Heart left ventricle (tissue), 16 donors: ENCODE measurements at regions not wholly inside any gene's neighbourhood (a gene's known extent, or its start where the extent isn't known, plus 50 kb on each side); places are given as distances from the start of the nearest gene placed in this dataset.

Experiments used
- ATAC-seq, 4 donors: fragments of 200-7000 bp; cut with Tn5 transposase; one replicate each; pipeline ENCODE4 v1.9.1; 2020 to 2022; ENCODE audit warnings: moderate library complexity in 4 of 4, mild to moderate bottlenecking in 3 of 4, moderate number of reproducible peaks in 1 of 4
- DNase-seq, 5 donors: peaks; one replicate each; pipeline ENCODE4 v3.0.0-alpha.2; 2020
- H3K27ac ChIP-seq, 12 donors: fragments of 200-600 bp; sonication (generic) in 4 of 12; one replicate each; pipeline versions ENCODE4 v1.5.0 to v1.8.0; 2016 to 2022; ENCODE audit warnings: mild to moderate bottlenecking in 2 of 12
- H3K27me3 ChIP-seq, 9 donors: fragments of 200-600 bp; sonication (generic) in 2 of 9; one replicate each; pipeline versions ENCODE4 v1.5.1 to v1.8.0; 2016 to 2022; ENCODE audit warnings: mild to moderate bottlenecking in 3 of 9
- H3K36me3 ChIP-seq, 9 donors: fragments of 200-600 bp; sonication (generic) in 2 of 9; one replicate each; pipeline versions ENCODE4 v1.5.0 to v1.8.0; 2018 to 2022; ENCODE audit warnings: mild to moderate bottlenecking in 2 of 9
- H3K4me1 ChIP-seq, 12 donors: fragments of 200-600 bp; sonication (generic) in 4 of 12; one replicate each; pipeline versions ENCODE4 v1.5.0 to v1.8.0; 2016 to 2022; ENCODE audit warnings: mild to moderate bottlenecking in 3 of 12
- H3K4me3 ChIP-seq, 12 donors: fragments of 200-600 bp; sonication (generic) in 4 of 12; one replicate each; pipeline versions ENCODE4 v1.5.0 to v1.8.0; 2017 to 2022; ENCODE audit warnings: mild to moderate bottlenecking in 9 of 12, moderate library complexity in 4 of 12
- H3K9me3 ChIP-seq, 12 donors: fragments of 200-600 bp; sonication (generic) in 4 of 12; one replicate each; pipeline versions ENCODE4 v1.5.0 to v1.8.0; 2016 to 2022; ENCODE audit warnings: mild to moderate bottlenecking in 1 of 12
- POLR2A ChIP-seq, 2 donors: fragments of 450-650 bp; IDR thresholded peaks; one replicate each; pipeline ENCODE4 v1.6.1; 2017; ENCODE audit warnings: antibody characterized with exemption in 2 of 2, mild to moderate bottlenecking in 2 of 2, moderate library complexity in 2 of 2
- WGBS, 4 donors: extraction: QIAGEN DNeasy Blood & Tissue Kit in 2 of 4; methylation state at CpG; one replicate each; pipeline versions ENCODE4 v1.1.5 to v1.1.7; 2013 to 2018; 5-methylcytosine and 5-hydroxymethylcytosine counted together
- intact Hi-C, 10 donors: fragments of 100-400 bp; cut with DNase I; formaldehyde crosslinking; loops; one replicate each; pipeline versions ENCODE4 v1.11.1 to v1.14.2; 2022
- TF ChIP-seq, protein P1 (sequence below), 12 donors: fragments of 200-600 bp; sonication (generic) in 4 of 12; IDR thresholded peaks; one replicate each; pipeline versions ENCODE4 v1.5.0 to v1.8.0; 2018 to 2022; ENCODE audit warnings: antibody characterized with exemption in 12 of 12, mild to moderate bottlenecking in 5 of 12
- donor health status: ischemic (EF 13 %, LVEDD 7.1; RV severe dilation, severe dysfunction).
- donor health status: healthy with polysubstance abuse.
- donor health status: DM: no; HTN: yes; CAD: no.
- donor health status: DM: no; HTN: no; CAD: no.
- donor health status: ischemic (EF 25% LVEDD 6.9; RV normal size, moderate dysfunction).
- donor health status: ischemic (EF 25% LVEDD 5.7; RV mildly dilated, moderate dysfunction).
- donor health status: healthy.
- donor health status: DM: yes; HTN: yes; CAD: no.
- donor health status: ischemic (EF 35%, LVEDD 5.7; RV mildly dilated, moderate dysfunction).
- donor health status: nonischemic (EF 11% LVEDD 7.7; RV severe dilation, severe dysfunction).
- donor health status: DM: yes; HTN: yes; CAD: no.
- donor health status: PGD.
- donor health status: ischemic (EF 29% LVEDD 5.4; RV normal size, mild dysfunction).
- donor health status: nonischemic (EF 23%, LVEDD 6.1; RV moderate dilation, normal function).

DNA sequence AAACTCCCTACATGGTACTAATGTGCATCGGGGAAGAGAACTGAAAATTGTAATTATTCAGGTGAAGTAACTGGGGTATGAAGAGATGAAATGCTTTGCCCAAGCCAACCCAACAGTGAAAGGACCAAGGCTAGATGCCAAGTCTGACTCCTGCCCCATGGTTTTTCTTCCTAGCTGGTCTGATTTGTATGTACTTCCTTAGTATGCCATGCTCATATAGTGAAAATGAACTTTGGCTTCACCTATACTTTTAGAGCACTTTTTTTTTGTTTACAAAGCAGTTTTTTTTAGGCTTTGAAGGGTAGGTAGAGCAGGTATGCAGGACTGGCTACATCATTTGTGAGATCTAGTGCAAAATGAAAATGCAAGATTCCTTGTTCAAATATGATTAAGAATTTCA lies 359.4 kb upstream of the RIOK2 start:
- H3K27me3 ChIP-seq, result no peaks in the 10 kb centered on the region
- H3K9me3 ChIP-seq, result no peaks in the 10 kb centered on the region
- H3K36me3 ChIP-seq, result no peaks in the 10 kb centered on the region
- 92 to 100% (median 93%) methylated on average over 1 of the region's 1 CpG for WGBS, 4 donors
- TF ChIP-seq POLR2A (IDR thresholded peaks at IDR 0.05), result no peak
- TF ChIP-seq, protein P1, sequence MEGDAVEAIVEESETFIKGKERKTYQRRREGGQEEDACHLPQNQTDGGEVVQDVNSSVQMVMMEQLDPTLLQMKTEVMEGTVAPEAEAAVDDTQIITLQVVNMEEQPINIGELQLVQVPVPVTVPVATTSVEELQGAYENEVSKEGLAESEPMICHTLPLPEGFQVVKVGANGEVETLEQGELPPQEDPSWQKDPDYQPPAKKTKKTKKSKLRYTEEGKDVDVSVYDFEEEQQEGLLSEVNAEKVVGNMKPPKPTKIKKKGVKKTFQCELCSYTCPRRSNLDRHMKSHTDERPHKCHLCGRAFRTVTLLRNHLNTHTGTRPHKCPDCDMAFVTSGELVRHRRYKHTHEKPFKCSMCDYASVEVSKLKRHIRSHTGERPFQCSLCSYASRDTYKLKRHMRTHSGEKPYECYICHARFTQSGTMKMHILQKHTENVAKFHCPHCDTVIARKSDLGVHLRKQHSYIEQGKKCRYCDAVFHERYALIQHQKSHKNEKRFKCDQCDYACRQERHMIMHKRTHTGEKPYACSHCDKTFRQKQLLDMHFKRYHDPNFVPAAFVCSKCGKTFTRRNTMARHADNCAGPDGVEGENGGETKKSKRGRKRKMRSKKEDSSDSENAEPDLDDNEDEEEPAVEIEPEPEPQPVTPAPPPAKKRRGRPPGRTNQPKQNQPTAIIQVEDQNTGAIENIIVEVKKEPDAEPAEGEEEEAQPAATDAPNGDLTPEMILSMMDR (IDR thresholded peaks at IDR 0.05), result no peak
- peak overlapping the region in 4 of 12 donors; percentile 13 to 66 (median 46) for H3K27ac ChIP-seq
- no peak for ATAC-seq
- intact Hi-C loops, result no loop called here
- peaks cover 0 to 10% (median 0%) of the 10 kb centered on the region in 12 donors for H3K4me1 ChIP-seq
- DNase-seq, result no peak
- no peak overlapping the region for H3K4me3 ChIP-seq

DNA sequence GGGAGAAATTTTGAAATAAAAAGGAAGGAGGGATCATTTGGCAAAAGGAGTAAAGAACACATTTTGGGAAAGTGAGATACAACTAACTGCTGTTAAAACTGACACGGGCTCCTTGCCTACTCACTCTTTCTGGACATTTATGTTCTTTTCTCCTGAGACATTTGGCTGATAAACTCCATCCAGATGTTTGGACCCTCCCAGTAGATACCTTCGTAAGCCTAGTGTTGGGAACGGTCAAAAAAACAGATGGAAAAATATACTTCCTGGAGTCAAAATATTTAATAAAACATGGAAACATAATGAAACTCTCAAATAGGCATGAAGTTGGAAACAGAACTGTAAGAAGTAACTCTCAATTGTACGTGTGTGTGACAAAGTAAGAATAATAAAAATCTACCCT lies 360.1 kb upstream of the RIOK2 start:
- WGBS, 4 donors, result 48 to 59% (median 53%) methylated on average over 4 of the region's 4 CpGs
- intact Hi-C loops, result no loop called here
- H3K4me1 ChIP-seq, result peaks cover 0 to 17% (median 0%) of the 10 kb centered on the region in 12 donors
- H3K36me3 ChIP-seq, result no peaks in the 10 kb centered on the region
- no peaks in the 10 kb centered on the region for H3K27me3 ChIP-seq
- no peaks in the 10 kb centered on the region for H3K9me3 ChIP-seq
- DNase-seq (no peak), ATAC-seq (peak in 1 of 4 donors; percentile 55)
- H3K4me3 ChIP-seq, result no peak overlapping the region
- peak overlapping the region in 5 of 12 donors; percentile 13 to 70 (median 52) for H3K27ac ChIP-seq
- TF ChIP-seq, protein P1 (IDR thresholded peaks at IDR 0.05), result no peak
- no peak for TF ChIP-seq POLR2A (IDR thresholded peaks at IDR 0.05)

DNA sequence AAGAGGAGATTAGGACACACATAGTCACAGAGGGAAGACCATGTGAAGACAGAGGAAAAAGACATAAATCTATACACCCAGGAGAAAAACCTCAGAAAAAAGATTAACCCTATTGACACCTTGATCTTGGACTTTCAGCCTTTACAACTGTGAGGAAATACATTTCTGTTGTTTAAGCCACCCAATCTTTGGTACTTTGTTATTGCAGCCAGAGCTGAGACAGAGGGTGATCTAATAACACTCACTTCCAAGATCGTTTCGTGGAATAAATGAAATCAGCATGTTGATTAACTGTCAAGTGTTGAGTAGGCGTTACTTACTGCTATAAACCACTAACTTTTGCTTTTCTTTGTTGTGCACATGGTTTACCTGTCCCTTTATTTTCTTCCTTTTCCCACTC lies 361.2 kb upstream of the RIOK2 start:
- WGBS, 4 donors, result 36 to 61% (median 55%) methylated on average over 3 of the region's 3 CpGs
- no peaks in the 10 kb centered on the region for H3K36me3 ChIP-seq
- TF ChIP-seq POLR2A (IDR thresholded peaks at IDR 0.05), result no peak
- TF ChIP-seq, protein P1 (IDR thresholded peaks at IDR 0.05), result no peak
- H3K27me3 ChIP-seq, result no peaks in the 10 kb centered on the region
- peak in 2 of 4 donors; percentile 65 to 69 for ATAC-seq
- DNase-seq, result no peak
- peak overlapping the region in 7 of 12 donors; percentile 4 to 70 (median 41) for H3K27ac ChIP-seq
- H3K9me3 ChIP-seq, result no peaks in the 10 kb centered on the region
- peaks cover 0 to 25% (median 0%) of the 10 kb centered on the region in 12 donors for H3K4me1 ChIP-seq
- intact Hi-C loops, result no loop called here
- no peak overlapping the region for H3K4me3 ChIP-seq

DNA sequence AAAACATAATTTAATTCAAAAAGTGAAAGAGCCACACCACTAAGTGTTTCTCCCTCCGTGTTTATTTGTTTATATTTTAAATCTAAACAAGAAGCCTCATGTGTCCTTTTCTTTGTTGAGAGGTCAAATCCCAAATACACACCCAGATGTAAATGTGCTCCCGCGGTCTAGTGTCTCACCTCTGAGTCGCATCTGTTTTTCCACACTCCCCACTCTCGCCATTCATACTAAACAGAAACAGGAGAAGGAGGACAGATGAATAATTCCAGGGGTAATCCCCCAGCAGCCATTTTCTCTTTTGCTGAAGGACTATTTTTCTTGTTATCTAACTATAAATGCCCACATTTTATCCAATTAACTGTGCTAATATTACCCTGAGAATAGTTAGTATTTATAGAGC lies 361.6 kb upstream of the RIOK2 start:
- Histone ChIP-seq H3K27ac (peak overlapping the region in 4 of 12 donors; percentile 11 to 66 (median 30)), H3K4me3 (no peak overlapping the region), H3K36me3 (no peaks in the 10 kb centered on the region), H3K27me3 (no peaks in the 10 kb centered on the region), H3K9me3 (no peaks in the 10 kb centered on the region), H3K4me1 (peaks cover 0 to 25% (median 0%) of the 10 kb centered on the region in 12 donors)
- WGBS, 4 donors, result 43 to 53% (median 51%) methylated on average over 5 of the region's 5 CpGs
- ATAC-seq (no peak), DNase-seq (no peak)
- TF ChIP-seq POLR2A (IDR thresholded peaks at IDR 0.05), result no peak
- TF ChIP-seq, protein P1 (IDR thresholded peaks at IDR 0.05), result no peak
- intact Hi-C loops, result no loop called here
